ENCODE measurements at regions not wholly inside any gene's neighbourhood (a gene's known extent, or its start where the extent isn't known, plus 50 kb on each side); places are given as distances from the start of the nearest gene placed in this dataset.
"Not testable (repeated sequence)": the region's sequence is repeated elsewhere in the genome, so short reads cannot be mapped to it uniquely, and the experiment has no call there.

DNA sequence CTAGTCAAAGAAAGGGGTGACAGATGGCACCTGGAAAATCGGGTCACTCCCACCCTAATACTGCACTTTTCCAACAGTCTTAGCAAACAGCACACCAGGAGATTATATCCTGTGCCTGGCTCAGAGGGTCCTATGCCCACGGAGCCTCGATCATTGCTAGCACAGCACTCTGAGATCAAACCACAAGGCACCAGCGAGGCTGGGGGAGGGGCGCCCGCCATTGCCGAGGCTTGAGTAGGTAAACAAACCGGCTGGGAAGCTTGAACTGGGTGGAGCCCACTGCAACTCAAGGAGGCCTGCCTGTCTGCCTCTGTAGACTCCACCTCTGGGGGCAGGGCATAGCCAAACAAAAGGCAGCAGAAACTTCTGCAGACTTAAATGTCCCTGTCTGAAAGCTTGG lies 88.9 kb upstream of the GPR101 start:
- TF ChIP-seq GATA2 (CRISPR knock-in tag; IDR thresholded peaks at IDR 0.05); CHD2 (IDR thresholded peaks at IDR 0.05; ENCODE audit: low read length, partially characterized antibody); EZH2phosphoT487 (IDR thresholded peaks at IDR 0.05; ENCODE audit: borderline replicate concordance, low read depth); FOXM1 (IDR thresholded peaks at IDR 0.05; ENCODE audit: low read depth); EP300 (IDR thresholded peaks at IDR 0.05; ENCODE audit: borderline replicate concordance in 1 of 2, low read depth in 1 of 2, low read length in 1 of 2): not testable (repeated sequence)
- TF ChIP-seq, protein P1, sequence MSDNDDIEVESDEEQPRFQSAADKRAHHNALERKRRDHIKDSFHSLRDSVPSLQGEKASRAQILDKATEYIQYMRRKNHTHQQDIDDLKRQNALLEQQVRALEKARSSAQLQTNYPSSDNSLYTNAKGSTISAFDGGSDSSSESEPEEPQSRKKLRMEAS (IDR thresholded peaks at IDR 0.05; ENCODE audit: low read depth): not testable (repeated sequence)
- TF ChIP-seq, protein P2, sequence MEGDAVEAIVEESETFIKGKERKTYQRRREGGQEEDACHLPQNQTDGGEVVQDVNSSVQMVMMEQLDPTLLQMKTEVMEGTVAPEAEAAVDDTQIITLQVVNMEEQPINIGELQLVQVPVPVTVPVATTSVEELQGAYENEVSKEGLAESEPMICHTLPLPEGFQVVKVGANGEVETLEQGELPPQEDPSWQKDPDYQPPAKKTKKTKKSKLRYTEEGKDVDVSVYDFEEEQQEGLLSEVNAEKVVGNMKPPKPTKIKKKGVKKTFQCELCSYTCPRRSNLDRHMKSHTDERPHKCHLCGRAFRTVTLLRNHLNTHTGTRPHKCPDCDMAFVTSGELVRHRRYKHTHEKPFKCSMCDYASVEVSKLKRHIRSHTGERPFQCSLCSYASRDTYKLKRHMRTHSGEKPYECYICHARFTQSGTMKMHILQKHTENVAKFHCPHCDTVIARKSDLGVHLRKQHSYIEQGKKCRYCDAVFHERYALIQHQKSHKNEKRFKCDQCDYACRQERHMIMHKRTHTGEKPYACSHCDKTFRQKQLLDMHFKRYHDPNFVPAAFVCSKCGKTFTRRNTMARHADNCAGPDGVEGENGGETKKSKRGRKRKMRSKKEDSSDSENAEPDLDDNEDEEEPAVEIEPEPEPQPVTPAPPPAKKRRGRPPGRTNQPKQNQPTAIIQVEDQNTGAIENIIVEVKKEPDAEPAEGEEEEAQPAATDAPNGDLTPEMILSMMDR (IDR thresholded peaks at IDR 0.05): not testable (repeated sequence)
- TF ChIP-seq, protein P3, sequence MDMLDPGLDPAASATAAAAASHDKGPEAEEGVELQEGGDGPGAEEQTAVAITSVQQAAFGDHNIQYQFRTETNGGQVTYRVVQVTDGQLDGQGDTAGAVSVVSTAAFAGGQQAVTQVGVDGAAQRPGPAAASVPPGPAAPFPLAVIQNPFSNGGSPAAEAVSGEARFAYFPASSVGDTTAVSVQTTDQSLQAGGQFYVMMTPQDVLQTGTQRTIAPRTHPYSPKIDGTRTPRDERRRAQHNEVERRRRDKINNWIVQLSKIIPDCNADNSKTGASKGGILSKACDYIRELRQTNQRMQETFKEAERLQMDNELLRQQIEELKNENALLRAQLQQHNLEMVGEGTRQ (IDR thresholded peaks at IDR 0.05; ENCODE audit: borderline replicate concordance, low read depth, low read length): not testable (repeated sequence)

Measured in SK-N-SH (cell line).